CD4-positive, alpha-beta T cell treated with Interleukin-4 for 1 hour (primary cell): ENCODE measurements at regions not wholly inside any gene's neighbourhood (a gene's known extent, or its start where the extent isn't known, plus 50 kb on each side); places are given as distances from the start of the nearest gene placed in this dataset.
"Not testable (repeated sequence)": the region's sequence is repeated elsewhere in the genome, so short reads cannot be mapped to it uniquely, and the experiment has no call there.

ENCODE experiments used
- DNase-seq, 2 donors: peaks; one replicate each; pipeline ENCODE4 v3.0.0-alpha.2; 2020 to 2022

DNA sequence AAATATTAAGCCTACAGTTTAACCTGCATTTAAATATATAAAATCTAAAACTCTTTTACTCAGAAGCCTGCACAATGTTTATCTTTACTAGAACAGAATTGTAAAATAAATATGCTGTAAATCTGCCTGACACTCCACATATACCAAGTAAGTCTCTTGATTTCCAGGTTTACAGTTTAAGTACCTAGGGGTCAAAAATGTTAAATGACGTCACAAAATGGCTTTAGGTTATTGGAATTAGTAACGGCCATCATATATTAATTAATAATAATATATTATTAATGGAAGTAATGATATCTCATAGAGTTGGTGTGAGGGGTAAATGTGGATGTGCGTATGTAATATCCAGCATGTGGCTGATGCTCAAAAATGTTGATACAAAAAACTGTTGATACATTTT, 114.8 kb upstream of the ANO5 start:
- DNase-seq = no peak

GRCh38 chr11:22079133-22079872, 113.6 kb upstream of the ANO5 start:
- no peak for DNase-seq

DNA sequence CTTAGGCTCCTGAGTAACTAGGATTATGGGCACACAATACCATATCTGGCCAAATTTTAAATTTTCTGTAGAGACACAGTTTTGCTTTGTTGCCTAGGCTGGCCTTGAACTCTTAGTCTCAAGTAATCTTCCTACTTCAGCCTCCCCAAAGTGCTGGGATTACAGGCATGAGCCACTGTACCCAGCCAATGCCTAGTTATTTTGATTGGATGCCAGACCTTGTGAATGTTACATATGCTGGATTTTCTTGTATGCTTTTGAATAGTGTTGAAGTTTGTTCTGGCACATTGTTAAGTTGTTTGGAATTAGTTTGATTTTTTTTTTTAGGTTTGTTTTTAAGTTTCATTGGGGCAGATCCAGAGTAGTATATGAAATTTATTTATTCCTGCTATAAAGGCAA, 110.7 kb upstream of the ANO5 start:
- DNase-seq = no peak

DNA sequence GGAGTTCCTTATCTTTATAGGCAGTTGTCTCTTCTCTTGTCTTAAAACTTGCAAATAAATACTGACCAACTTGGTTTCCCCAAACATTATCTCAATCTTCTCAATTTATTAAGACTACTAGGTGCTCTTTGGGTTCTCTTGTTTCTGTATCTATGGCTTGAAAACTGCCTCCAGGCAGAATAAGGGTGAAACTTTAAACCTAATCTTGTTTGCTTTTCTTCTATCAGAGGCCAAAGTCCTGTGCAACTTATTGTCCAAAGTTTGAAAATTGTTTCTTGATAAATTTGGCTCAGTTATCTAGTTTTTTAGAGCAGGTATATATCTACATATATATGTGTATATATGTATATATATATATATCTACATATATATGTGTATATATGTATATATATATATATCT, 110.1 kb upstream of the ANO5 start:
- DNase-seq = no peak

GRCh38 chr11:22084056-22084455, 108.8 kb upstream of the ANO5 start:
- DNase-seq = no peak

DNA sequence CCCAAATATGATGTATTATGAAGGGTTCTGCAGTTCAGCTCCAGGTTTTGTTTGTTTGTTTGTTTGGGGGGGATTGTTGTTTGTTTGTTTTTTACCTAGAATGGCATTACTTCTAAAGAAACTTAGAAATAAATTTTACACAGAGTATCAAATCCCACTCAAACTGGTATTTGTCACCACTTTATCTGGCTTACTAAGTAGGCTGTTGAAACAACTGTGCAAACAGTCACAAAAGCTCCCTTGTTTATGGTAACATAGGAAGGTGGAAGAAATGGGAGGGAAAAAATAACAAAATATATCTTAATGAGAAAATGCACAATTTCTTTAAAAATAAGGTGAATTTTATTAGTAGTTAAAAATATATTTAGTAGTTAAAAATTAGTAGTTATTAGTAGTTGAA, 108.3 kb upstream of the ANO5 start:
- DNase-seq = no peak

- no peak for DNase-seq
Measured at GRCh38 chr11:22089609-22090008, 103.3 kb upstream of the ANO5 start.

- DNase-seq = no peak
Measured at GRCh38 chr11:22106566-22106965, 86.3 kb upstream of the ANO5 start.

DNA sequence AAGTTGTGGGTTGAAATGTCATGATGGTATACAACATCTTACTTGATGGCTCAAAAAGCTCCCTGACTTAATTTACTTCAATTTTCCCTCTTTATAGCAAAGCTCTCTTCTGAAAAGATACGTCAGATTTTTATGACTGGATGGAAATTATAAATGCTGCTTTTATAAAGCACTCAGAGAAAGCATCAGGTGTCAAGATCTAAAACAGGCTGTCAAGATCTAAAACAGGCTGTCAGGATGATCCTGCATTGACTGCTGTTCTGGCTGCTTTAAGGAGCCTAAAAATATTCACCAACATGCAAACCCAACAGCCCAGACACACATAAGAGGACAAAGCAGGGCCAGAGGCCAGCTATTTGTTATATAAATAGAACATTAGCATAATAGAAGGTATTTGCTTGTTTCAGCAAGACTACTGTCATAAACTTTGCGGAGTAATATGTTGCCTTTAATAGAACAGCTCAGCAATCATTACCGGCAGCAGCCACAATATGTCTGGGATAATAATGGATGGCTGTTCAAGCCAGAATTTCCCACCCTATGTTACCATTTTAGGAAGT, 77.3 kb upstream of the ANO5 start:
- no peak for DNase-seq

DNA sequence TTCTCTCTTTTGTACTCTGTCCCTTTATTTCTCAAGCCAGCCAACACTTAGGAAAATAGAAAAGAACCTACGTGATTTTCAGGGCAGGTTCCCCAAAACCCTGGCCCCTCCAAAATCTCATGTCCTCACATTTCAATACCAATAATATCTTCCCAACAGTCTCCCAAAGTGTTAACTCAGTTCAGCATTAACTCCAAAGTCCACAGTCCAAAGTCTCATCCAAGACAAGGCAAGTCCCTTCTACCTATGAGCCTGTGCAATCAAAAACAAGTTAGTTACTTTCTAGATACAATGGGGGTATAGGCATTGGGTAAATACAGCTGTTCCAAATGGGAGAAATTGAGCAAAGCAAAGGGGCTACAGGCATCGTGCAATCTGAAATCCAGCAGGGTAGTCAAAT, 64.9 kb upstream of the ANO5 start:
- DNase-seq = not testable (repeated sequence)

- DNase-seq = no peak
Measured at GRCh38 chr11:22130462-22131053, 62.3 kb upstream of the ANO5 start.

GRCh38 chr11:22133776-22134175, 59.1 kb upstream of the ANO5 start:
- no peak for DNase-seq

GRCh38 chr11:22138264-22138663, 54.6 kb upstream of the ANO5 start:
- DNase-seq = no peak
